Right ventricle myocardium inferior (tissue), 1 donor: ENCODE measurements at regions not wholly inside any gene's neighbourhood (a gene's known extent, or its start where the extent isn't known, plus 50 kb on each side); places are given as distances from the start of the nearest gene placed in this dataset.

ENCODE experiments used
- ATAC-seq: fragments of 200-7000 bp; cut with Tn5 transposase; one replicate; pipeline ENCODE4 v1.9.1; 2020; ENCODE audit warnings: mild to moderate bottlenecking, moderate library complexity
- DNase-seq: peaks from one replicate; pipeline ENCODE4 v3.0.0; 2021; ENCODE audit errors: missing footprints
- intact Hi-C: fragments of 100-400 bp; cut with DNase I; formaldehyde crosslinking; loops from one replicate; pipeline ENCODE4 v1.11.0; 2022
- donor health status: DM: no; HTN: yes; CAD: no; lungs with severe emphysema.

DNA sequence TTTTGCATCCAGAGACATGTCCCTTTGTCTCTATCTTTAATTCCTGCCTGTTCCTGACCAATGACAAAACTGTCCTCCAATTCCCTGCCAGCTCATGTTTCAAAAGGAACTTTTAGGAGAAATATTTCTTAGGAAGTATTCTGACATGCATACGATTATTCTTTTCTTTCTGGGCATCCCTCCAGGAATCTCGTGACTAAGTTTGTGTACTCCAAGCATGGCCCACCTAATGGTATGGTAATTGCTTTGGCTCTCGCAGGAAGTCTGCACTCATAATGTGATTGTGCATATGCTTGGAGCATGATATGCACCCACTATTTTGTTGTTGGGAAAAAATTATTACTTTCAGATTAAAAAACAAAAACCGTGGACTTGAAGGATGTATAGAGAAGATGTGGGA lies 256.4 kb downstream of the PRDM2 start:
- DNase-seq (no peak), ATAC-seq (no peak)
- intact Hi-C loops, result loop anchor here (10.0 kb wide), 1 partner anchor 132 kb away; no protein-coding TSS in a partner anchor

DNA sequence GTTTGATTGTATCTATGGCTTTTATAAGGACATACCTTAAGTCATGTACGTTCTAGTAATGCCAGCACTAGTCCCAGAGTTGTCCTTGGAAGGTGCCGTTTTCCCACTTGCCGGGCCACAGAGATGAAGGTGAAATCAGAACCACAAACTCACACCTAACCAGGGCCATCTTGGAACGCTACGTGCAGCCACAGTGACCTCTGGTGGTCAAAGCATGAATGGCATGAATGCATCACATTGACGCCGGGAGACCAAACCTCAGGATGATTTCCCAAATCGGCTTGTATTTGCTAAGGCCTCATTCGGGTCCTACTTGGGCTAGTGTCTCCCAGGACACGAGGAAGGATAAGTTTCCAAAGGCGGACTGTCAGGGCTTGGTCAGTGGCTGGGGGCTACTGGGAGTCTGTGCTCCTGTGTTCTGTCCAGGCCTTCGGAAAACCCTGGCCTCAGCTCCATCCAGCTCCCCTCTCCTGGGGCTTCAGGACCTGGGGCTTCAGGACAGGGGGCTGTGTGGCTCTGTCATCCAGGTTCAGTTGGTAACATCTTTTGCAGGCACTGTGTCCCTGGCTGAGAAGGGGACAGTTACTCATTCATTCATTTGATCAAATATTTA lies 260.5 kb downstream of the PRDM2 start:
- peak; percentile 74 for ATAC-seq
- peak; percentile 73 for DNase-seq
- intact Hi-C loops, result loop anchor here (1.0 kb wide), 1 partner anchor 295 kb away; no protein-coding TSS in a partner anchor

DNA sequence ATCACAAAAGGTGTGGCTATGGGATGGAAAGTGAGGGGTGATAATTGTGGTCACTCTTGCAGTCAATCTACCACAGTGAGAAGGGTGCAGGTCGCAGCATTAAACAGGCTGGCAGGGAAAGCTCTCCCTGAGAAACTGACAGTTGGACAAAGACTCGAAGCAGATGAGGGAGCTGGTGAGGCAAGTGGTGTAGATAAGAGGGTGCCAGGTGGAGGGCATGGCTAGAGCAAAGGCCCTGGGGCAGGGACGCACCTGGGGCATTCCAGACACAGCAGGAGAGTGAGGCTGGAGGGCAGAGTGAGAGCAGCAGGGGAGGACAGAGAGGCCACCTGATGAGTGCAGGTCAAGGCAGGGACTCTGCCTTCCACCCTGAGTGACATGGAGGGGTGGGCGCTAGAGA lies 264.8 kb downstream of the PRDM2 start:
- ATAC-seq (no peak), DNase-seq (no peak)
- intact Hi-C loops, result loop anchor here (2.0 kb wide), 1 partner anchor 1080 kb away; no protein-coding TSS in a partner anchor

DNA sequence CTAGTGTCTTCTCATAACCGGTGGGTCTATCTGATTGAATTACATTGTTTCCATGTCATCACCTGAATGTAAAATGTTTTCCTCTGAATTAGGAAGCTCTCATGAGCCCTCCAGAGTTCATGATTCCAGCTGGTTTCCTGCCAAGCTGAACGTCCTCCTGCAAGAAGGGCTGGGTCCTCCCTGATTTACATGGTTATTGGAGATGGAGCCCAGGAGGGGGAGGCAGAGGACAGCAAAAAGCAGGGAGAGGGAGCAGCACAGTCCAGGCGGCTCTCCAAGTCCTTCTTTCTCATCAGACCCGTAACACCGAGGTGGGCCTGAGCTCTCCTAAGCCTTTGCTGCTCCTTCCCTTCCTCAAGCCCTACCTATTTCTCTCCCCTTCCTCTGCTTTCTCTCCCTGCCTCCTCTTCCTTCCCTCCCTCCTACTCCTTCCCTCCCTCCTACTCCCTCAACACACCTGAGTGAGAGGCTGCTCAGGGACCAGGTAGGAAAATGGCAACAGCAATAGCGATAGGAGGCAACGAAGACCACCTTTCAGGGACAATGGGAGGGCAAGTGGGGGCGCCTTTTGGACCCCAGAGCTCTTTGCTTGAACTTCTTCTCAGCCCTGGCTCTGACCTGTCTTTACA lies 265.9 kb downstream of the PRDM2 start:
- intact Hi-C loops, result loop anchor here (2.0 kb wide), 1 partner anchor 1079 kb away; no protein-coding TSS in a partner anchor
- ATAC-seq (peak; percentile 86), DNase-seq (no peak)

DNA sequence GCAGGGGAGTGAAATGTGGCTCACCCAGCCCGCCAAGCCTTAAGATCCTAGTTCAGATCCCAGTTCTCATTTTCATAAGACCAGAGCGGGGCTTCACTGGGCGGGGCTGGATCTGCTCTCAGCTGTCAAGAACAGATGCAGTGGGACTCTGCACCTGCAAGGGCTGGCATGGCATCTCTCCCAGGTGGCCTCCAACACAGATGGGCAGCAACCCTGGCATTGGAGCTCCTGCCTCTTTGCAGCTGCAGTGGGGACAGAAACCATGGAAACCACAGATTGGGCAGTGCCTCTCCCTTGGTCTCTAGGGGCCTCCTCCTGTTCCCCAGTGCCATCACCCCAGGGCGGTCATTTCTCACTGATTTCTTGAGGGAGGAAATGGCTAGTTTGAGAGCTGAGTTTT lies 267.7 kb downstream of the PRDM2 start:
- DNase-seq, result no peak
- no peak for ATAC-seq
- intact Hi-C loops, result no loop called here

DNA sequence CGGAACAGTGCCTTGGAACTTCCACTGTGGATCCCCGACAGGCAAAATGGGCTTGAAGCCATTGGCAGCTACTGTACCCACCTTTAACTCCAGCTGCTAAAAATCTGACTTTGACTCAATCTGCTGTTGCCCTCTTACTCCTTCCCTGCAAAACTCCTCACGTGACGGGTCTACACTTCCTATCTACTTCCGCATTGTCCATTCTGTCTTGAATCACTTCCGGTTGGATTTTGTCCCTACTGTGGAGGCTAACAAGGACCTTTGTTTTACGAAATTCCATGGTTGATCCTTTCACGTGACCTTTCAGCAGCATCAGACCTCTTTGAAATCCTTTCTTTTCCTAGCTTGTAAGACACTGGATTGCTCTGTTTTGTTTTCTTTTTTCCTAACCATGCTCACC lies 268.4 kb downstream of the PRDM2 start:
- no peak for DNase-seq
- intact Hi-C loops, result no loop called here
- no peak for ATAC-seq

DNA sequence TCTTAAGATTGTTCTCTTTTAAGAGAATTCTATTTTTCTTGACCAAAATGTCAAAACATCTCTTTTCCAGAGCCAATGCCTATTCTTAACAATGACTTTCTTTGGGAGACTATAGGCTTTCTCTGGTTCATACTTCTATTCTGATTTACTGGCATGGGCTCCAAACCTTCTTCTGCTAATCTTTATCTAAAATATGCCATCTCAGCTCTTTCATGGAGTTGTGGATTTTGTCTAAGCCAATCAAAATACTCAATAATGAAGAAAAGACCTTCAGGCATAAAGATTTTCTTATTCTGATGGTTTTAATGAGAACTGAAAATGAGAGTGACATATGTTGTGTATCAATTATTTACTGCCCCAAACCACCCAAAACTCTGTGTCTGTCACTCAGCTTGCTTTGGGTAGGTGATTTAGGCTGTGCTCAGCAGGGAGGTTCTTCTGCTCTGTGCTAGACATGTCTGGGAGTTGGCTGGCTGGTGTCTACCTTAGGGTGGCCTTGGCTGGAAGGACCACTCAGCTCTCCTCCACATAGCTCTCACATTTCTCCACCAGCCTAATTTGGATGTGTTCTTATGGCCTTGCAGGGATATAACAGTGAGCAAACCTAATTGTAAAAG lies 270.8 kb downstream of the PRDM2 start:
- DNase-seq (no peak), ATAC-seq (no peak)
- intact Hi-C loops, result no loop called here

DNA sequence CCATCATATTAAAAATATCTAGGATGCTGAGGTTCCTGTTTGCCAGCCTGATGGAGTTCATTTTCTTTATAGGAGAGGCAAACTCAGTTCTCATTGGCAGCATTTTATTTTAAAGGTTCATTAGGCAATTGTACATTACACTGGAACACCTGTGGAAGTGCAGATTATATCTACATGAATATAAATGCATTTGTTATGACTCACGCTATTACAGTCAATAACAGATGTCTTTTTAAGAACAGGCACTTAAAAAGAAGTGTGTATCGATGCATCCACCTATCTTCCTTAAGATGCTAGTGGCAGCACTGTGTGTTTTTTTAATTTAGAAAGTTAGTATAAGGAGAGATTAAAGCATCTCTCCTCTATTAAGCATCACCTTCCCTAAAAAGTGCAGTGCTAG lies 276.5 kb downstream of the PRDM2 start:
- DNase-seq (no peak), ATAC-seq (no peak)
- intact Hi-C loops, result no loop called here

DNA sequence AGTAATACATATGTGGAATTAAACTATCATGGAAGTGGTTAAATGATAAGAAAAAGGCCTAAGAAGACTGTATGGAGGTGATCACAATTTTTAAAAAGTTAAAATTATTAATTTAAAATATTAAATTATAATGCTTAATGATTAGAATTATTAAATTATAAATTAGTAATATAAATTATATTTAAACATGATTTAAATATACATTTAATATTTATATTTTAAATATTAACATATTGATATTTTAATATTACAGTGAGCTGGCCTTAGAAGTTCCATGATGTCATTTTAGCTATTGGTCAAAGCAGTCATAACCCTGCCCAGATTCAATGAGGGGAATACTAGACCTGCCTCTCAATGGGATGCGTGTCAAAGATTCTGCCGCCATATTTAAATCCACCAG lies 281.2 kb downstream of the PRDM2 start:
- ATAC-seq (no peak), DNase-seq (no peak)
- intact Hi-C loops, result no loop called here

DNA sequence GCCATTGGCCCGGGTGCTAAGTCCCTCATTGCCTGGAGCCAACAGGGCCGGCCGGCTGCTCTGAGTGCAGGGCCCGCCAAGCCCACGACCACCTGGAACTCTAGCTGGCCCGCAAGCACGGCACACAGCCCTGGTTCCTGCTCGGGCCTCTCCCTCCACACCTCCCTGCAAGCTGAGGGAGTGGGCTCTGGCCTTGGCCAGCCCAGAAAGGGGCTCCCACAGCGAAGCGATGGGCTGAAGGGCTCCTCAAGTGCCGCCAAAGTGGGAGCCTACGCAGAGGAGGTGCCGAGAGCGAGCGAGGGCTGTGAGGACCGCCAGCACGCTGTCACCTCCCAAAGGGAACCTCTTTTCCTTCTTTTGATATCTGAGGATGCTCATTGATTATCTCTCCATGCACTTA lies 283.4 kb downstream of the PRDM2 start:
- ATAC-seq (no peak), DNase-seq (no peak)
- intact Hi-C loops, result no loop called here

DNA sequence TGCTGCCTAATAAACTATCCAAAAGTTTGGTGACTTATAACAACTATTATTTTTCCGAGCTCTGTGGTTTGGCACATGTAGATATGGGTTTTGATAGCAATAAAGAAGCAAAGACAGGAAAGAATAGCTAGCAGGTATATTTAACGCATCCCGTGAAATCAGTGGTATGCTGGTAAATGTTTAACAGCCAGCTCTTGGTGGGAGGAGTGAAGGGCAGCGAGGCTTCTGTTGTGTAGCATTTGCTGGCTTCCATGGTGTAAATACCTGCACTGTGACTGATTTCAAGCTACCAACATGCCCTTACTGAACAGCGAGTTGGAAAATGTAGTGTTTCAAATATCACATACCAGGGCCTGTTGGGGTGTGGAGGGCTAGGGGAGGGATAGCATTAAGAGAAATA lies 291.0 kb downstream of the PRDM2 start:
- intact Hi-C loops, result no loop called here
- DNase-seq (no peak), ATAC-seq (no peak)

DNA sequence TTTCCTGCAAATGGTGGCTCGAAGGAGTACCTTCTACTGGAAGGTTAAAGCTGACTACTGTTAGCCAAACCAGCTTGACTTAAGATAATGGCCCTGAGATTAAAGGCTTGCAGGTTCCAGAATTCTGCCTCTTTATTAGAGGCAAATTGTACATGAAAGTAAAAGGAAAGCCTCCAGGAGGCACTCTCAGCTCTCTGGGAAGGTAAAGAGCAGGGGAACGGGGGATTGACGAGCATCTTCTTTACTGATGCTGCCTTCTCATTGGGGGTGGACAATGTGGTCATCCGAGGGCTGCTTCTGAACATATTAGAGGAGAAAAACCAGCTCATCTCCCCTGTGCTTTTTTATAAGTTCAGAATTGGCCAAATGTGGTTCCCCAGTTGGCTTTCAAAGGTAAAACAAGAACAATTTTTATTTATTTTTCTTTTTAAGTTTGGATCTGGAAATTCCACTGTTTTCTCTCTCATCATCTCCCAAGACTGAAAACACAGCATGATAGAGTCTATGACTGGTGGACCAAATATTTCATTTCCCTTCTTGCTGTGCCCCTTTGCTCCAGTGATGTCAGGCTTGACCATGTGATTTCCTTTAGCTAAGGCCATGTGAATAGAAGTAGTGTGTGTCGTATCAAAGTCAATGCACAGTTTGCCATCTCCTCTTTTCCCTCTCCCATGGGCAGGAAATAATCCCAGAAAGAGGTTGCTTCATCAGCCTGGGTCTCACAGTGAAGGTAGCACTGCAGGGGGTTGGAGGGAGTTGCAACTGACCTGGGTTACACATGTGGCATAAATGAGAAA lies 292.7 kb downstream of the PRDM2 start:
- ATAC-seq (no peak), DNase-seq (no peak)
- intact Hi-C loops, result no loop called here

DNA sequence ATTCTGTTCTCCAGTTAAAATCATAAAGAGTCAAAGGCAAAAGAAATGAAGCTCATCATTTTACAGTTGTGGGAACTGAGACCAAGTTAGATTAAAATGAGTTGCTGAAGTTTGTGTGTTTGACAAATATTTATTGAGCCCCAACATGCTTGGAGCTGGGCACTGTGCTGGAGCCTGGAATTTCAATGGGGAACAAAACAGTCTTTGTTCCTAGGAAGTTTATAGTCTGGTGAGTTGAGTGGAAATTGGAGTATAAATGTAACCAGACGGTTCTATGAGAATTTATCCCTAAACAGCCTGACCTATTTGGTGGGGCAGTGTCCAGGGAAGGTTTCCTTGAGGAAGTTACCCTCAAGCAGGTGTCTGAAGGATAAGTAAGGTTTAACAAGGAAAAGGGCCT lies 294.4 kb downstream of the PRDM2 start:
- ATAC-seq (no peak), DNase-seq (no peak)
- intact Hi-C loops, result no loop called here

DNA sequence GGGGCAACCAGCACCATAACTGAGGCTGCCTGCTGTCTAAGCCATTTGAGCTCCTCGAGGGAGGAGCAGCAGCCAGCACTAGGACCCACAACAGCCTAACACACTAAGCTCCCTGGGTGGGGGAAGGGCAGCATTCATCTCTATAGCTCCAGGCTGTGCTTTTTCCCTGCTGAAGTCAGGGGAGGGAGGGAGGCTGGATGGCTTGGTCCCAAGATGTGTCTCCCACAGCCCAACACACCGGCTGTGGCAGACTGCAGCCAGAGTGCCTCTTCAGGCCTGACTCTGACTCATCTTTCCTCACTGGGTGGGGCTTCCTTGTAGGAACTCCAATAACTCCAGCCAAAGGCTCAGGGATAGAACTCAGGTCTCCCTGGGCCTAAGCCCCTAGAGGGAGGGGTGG lies 296.3 kb downstream of the PRDM2 start:
- DNase-seq, result no peak
- intact Hi-C loops, result no loop called here
- ATAC-seq, result no peak

DNA sequence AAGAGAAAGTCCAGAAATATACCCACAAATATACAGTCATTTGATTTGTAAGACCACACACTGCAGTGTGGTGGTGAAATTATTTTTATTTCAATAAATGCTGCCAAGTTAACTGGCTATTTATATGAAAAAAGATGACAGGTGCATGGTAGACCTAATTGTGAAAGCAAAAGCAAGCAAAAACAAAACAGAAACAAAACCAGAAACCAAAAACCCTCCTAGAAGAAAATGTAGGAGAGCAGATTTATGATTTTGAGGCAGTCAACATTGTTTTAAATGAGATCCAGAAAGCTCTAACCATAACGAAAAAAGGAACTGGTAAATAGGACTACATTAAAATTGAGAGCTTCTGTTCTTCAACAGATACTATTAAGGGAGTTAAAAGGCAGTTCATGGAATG lies 303.6 kb downstream of the PRDM2 start:
- ATAC-seq (no peak), DNase-seq (no peak)
- intact Hi-C loops, result no loop called here

DNA sequence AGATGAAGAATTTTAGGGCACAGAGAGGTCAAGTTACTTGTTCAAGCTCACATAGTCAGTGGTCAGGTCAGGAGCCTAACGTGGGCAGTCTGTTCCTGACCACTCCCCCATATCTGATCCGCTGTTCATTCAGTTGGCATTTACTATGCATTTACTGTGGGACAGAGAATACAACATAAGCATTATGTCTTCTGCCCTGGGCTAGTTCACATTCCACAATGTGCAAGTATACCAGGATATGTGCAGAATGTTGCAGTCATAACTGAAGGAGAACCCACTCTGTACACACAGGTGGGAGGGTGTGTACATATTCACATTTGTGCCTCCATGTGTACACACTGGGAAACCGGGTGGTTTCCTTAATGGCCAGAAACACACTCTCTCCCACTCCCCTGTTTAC lies 309.6 kb downstream of the PRDM2 start:
- intact Hi-C loops, result no loop called here
- no peak for DNase-seq
- ATAC-seq, result no peak

DNA sequence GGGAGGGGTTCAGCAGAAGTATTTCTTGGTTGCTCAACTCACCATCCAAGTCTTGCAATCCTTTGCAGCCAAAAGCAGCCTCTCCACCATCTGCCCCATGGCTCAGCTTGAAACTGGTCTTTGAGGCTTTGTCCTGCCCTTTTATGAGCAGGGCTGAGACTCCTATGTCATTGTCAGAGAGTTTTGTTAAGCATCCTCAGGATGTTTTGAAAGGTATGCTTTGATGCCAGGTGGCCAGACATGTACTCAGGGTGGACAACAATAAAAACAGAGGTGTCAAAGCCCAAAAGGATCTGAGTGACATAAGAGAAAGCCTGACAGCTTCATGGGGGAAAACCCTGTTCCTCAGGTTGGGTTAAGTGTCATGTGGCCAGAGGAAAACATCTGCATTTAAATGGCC lies 310.5 kb downstream of the PRDM2 start:
- DNase-seq (no peak), ATAC-seq (peak; percentile 31)
- intact Hi-C loops, result no loop called here

DNA sequence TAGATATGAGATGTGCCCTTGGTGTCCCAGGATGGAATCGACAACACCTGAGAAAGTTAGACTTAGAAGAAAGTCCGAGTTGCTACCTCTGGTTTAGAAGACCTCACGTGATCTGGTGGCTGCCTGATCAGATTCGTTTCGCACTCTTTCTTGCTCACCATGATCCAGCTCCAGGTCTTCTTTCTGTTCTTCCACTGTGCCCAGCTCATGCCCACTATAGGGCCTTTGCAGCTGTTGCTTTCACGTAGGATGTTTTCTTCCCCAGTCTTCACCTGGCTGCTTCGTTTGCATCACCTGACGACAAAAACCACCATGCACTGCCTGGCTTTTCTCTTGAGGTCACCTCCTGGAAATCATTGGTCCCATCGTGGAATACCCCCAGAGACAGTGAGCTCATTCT lies 311.1 kb downstream of the PRDM2 start:
- DNase-seq (no peak), ATAC-seq (no peak)
- intact Hi-C loops, result no loop called here

DNA sequence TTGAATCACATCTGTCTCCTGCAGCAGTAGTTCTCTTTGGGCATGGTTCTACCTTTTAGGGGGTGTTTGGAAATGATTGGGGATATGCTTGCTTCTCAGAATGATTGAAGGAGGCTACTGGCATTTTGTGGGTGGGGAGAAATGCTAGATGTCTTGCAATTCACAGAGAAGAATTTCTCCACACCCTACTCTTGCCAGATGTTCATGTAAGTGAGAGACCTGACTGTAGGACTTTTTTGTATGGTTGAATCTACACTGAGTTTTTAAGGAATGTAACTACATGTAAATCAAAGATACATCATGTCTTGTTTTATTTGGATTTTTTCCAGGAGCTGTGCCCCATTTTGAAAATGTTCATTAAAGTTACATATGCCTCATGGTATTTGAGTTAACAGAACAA lies 311.9 kb downstream of the PRDM2 start:
- no peak for ATAC-seq

DNA sequence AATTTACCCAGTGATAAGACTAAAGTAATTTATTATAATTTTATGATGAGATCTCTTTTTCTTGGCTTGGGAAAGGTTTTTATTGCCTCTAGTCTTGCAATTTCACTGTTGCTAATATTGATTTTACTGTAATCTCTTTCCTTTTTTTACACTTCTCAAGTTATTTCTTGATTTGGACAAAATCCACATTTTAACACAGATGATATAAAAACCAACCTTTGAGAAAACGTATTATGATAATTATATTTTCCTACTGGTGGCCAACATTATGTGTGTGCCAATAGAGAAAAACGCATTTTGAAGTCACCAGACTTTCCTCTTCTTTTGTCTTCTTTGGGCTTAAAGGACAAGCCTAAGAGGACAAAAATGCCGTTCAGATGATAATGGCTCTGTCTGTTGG lies 314.9 kb downstream of the PRDM2 start:
- no peak for DNase-seq
- intact Hi-C loops, result no loop called here

More for the DNA sequence above, 311.9 kb downstream of the PRDM2 start:
- no peak for DNase-seq
- intact Hi-C loops, result no loop called here

More for the DNA sequence above, 314.9 kb downstream of the PRDM2 start:
- ATAC-seq, result no peak
